Endothelial cell of umbilical vein (primary cell): ENCODE measurements at regions not wholly inside any gene's neighbourhood (a gene's known extent, or its start where the extent isn't known, plus 50 kb on each side); places are given as distances from the start of the nearest gene placed in this dataset.

Experiments used
- BruUV-seq: library from RNA; stranded (reverse); fragments of 400-500 nt; replicated peaks from 2 replicates; lab custom pipeline; 2021; lab: Mats Ljungman, UMichigan
- CTCF ChIA-PET: fragments of 300-600, 350-600 bp; sonication (Branson Sonifier 250); formaldehyde crosslinking; loops from one replicate; lab custom pipeline; 2021; ENCODE audit warnings: antibody characterized with exemption, inconsistent platforms; lab: Charles Lee
- POLR2A ChIA-PET: fragments of 300-600, 350-600 bp; sonication (Branson Sonifier 250); formaldehyde crosslinking; loops from one replicate; lab custom pipeline; 2021; ENCODE audit warnings: antibody characterized with exemption, inconsistent platforms; lab: Charles Lee
- DNase-seq: peaks from one replicate; pipeline ENCODE4 v3.0.0-alpha.2; 2011; ENCODE audit warnings: low read depth, low spot score
- FAIRE-seq: peaks from 2 replicates; lab custom pipeline; 2011; peaks lifted over from hg19 to GRCh38; lab: Jason Lieb, UNC
- H2AFZ ChIP-seq: 2 replicates; pipeline ENCODE4 v1.6.0; 2012; ENCODE audit warnings: low read depth, low read length, control low read depth, inconsistent platforms
- H3K27ac ChIP-seq: 2 replicates; pipeline ENCODE4 v1.5.1; 2011; ENCODE audit warnings: low read depth, mild to moderate bottlenecking, control low read depth, low read length, moderate library complexity; ENCODE audit not compliant: insufficient read depth
- H3K27me3 ChIP-seq, 2 experiments: 2 replicates each; pipeline versions ENCODE4 v1.6.0 to v1.6.1; 2011; ENCODE audit warnings: low read length in 2 of 2, mixed read lengths in 1 of 2; ENCODE audit not compliant: control insufficient read depth in 2 of 2, insufficient read depth in 2 of 2
- H3K36me3 ChIP-seq, 2 experiments: 2 replicates in 1 of 2; 3 replicates in 1 of 2; pipeline ENCODE4 v1.5.1; 2011; ENCODE audit warnings: low read length in 2 of 2, mild to moderate bottlenecking in 1 of 2, moderate library complexity in 1 of 2; ENCODE audit not compliant: control insufficient read depth in 2 of 2, insufficient read depth in 2 of 2; ENCODE audit errors: extremely low read depth in 1 of 2
- H3K4me1 ChIP-seq: 3 replicates; pipeline ENCODE4 v1.5.1; 2011; ENCODE audit warnings: mild to moderate bottlenecking, low read length; ENCODE audit not compliant: control insufficient read depth, insufficient read depth; ENCODE audit errors: extremely low read depth
- H3K4me2 ChIP-seq: 2 replicates; pipeline ENCODE4 v1.6.1; 2011; ENCODE audit warnings: low read length, control low read depth, mixed read lengths; ENCODE audit not compliant: insufficient read depth
- H3K4me3 ChIP-seq, 3 experiments: fragments of 200-600 bp in 1 of 3; sonication (generic), shearing (Covaris generic) in 1 of 3; replicated peaks in 1 of 3; 2 replicates each; pipeline ENCODE4 v1.5.1; 2011 to 2016; ENCODE audit warnings: control low read depth in 3 of 3, low read length in 3 of 3, mild to moderate bottlenecking in 2 of 3, inconsistent platforms in 1 of 3, low read depth in 1 of 3, moderate library complexity in 1 of 3; ENCODE audit not compliant: insufficient read depth in 1 of 3
- H3K79me2 ChIP-seq: 2 replicates; pipeline ENCODE4 v1.6.0; 2012; ENCODE audit warnings: low read length, inconsistent platforms; ENCODE audit not compliant: control insufficient read depth, insufficient read depth
- H3K9ac ChIP-seq: replicated peaks from 2 replicates; pipeline ENCODE3; 2011; ENCODE audit warnings: low read length, control low read depth; ENCODE audit not compliant: insufficient read depth; ENCODE audit errors: extremely low read depth
- H3K9me1 ChIP-seq: replicated peaks from 3 replicates; pipeline ENCODE4 v1.6.0; 2011; ENCODE audit warnings: mild to moderate bottlenecking, low read length; ENCODE audit not compliant: control insufficient read depth, insufficient read depth; ENCODE audit errors: extremely low read depth
- H3K9me3 ChIP-seq: replicated peaks from 2 replicates; pipeline ENCODE4 v1.5.1; 2012; ENCODE audit warnings: low read length, inconsistent platforms; ENCODE audit not compliant: control insufficient read depth, insufficient read depth
- H4K20me1 ChIP-seq: replicated peaks from 2 replicates; pipeline ENCODE3; 2011; ENCODE audit warnings: mild to moderate bottlenecking, low read length; ENCODE audit not compliant: control insufficient read depth, insufficient read depth; ENCODE audit errors: extremely low read depth
- EZH2 ChIP-seq: IDR thresholded peaks from 2 replicates; pipeline ENCODE4 v1.6.1; 2012; ENCODE audit warnings: borderline replicate concordance, low read depth, mild to moderate bottlenecking, moderate library complexity, low read length, inconsistent platforms; ENCODE audit not compliant: severe bottlenecking
- FOS ChIP-seq: IDR thresholded peaks from 2 replicates; pipeline ENCODE4 v1.6.1; 2011; ENCODE audit warnings: mild to moderate bottlenecking, low read length, moderate library complexity, borderline replicate concordance; ENCODE audit not compliant: insufficient read depth
- GATA2 ChIP-seq: IDR thresholded peaks from 2 replicates; pipeline ENCODE4 v1.7.0; 2011; ENCODE audit warnings: low read depth, mild to moderate bottlenecking, moderate library complexity, mixed read lengths, low read length; ENCODE audit not compliant: insufficient read length, insufficient read depth
- JUN ChIP-seq: IDR thresholded peaks from 2 replicates; pipeline ENCODE4 v1.6.1; 2011; ENCODE audit warnings: borderline replicate concordance, low read depth; ENCODE audit not compliant: insufficient read length, insufficient read depth
- MAX ChIP-seq: IDR thresholded peaks from 2 replicates; pipeline ENCODE4 v1.6.1; 2011; ENCODE audit not compliant: insufficient read depth, insufficient read length
- MYC ChIP-seq: IDR thresholded peaks from one replicate; pipeline ENCODE4 v1.6.1; 2011; ENCODE audit warnings: mild to moderate bottlenecking, low read depth, low read length
- POLR2A ChIP-seq: IDR thresholded peaks from 2 replicates; pipeline ENCODE4 v1.6.1; 2012; ENCODE audit warnings: low read depth, mild to moderate bottlenecking, control low read depth, low read length
- POLR2AphosphoS5 ChIP-seq: IDR thresholded peaks from 2 replicates; pipeline ENCODE4 v1.6.1; 2012; ENCODE audit warnings: low read depth, mild to moderate bottlenecking, control low read depth, low read length, moderate library complexity; ENCODE audit not compliant: insufficient read depth
- dilution Hi-C: fragments of 300-500 bp; cut with MboI; formaldehyde crosslinking; loops from one replicate; pipeline ENCODE4 v1.15.0; 2019; ENCODE audit warnings: low sequenced_read_pairs; ENCODE audit not compliant: extremely low pct_ligation_motif_present
- intact Hi-C: fragments of 100-400 bp; cut with micrococcal nuclease; formaldehyde crosslinking; loops from one replicate; pipeline ENCODE4 v1.10.0; 2022
- TF ChIP-seq, protein P1 (sequence below), 2 donors: IDR thresholded peaks; 1 replicate in 1 of 2; 2 replicates in 1 of 2; pipeline ENCODE4 v1.5.1; 2011; ENCODE audit warnings: low read length in 2 of 2, mild to moderate bottlenecking in 2 of 2, moderate library complexity in 2 of 2, control low read depth in 1 of 2, inconsistent platforms in 1 of 2, low read depth in 1 of 2; ENCODE audit not compliant: insufficient read depth in 1 of 2; ENCODE audit errors: extremely low read depth in 1 of 2

- Histone ChIP-seq H3K36me3 (no peaks in the 10 kb centered on the region), H3K4me3 (no peak overlapping the region), H3K9me1 (no peaks in the 10 kb centered on the region), H3K9ac (no peak overlapping the region), H3K79me2 (no peaks in the 10 kb centered on the region), H2AFZ (no peak overlapping the region), H3K27ac (no peak overlapping the region), H3K4me1 (peaks cover 18% of the 10 kb centered on the region), H3K4me2 (no peak overlapping the region), H3K27me3 (no peaks in the 10 kb centered on the region), H3K9me3 (no peaks in the 10 kb centered on the region), H4K20me1 (no peaks in the 10 kb centered on the region)
- DNase-seq (no peak), FAIRE-seq (no peak)
- ChIA-PET CTCF (no interaction called here), POLR2A (no interaction called here)
- dilution Hi-C loops (no loop called here), intact Hi-C loops (no loop called here)
- no TSS peak for BruUV-seq
- no peak for TF ChIP-seq EZH2
- no peak for TF ChIP-seq POLR2AphosphoS5
- TF ChIP-seq GATA2, result no peak
- no peak for TF ChIP-seq JUN
- no peak for TF ChIP-seq MYC
- TF ChIP-seq, protein P1, sequence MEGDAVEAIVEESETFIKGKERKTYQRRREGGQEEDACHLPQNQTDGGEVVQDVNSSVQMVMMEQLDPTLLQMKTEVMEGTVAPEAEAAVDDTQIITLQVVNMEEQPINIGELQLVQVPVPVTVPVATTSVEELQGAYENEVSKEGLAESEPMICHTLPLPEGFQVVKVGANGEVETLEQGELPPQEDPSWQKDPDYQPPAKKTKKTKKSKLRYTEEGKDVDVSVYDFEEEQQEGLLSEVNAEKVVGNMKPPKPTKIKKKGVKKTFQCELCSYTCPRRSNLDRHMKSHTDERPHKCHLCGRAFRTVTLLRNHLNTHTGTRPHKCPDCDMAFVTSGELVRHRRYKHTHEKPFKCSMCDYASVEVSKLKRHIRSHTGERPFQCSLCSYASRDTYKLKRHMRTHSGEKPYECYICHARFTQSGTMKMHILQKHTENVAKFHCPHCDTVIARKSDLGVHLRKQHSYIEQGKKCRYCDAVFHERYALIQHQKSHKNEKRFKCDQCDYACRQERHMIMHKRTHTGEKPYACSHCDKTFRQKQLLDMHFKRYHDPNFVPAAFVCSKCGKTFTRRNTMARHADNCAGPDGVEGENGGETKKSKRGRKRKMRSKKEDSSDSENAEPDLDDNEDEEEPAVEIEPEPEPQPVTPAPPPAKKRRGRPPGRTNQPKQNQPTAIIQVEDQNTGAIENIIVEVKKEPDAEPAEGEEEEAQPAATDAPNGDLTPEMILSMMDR (IDR thresholded peaks at IDR 0.05; ENCODE audit: extremely low read depth in 1 of 2, insufficient read depth in 1 of 2, low read depth in 1 of 2, low read length in 2 of 2), result no peak
- TF ChIP-seq MAX, result no peak
- no peak for TF ChIP-seq FOS
- TF ChIP-seq POLR2A, result no peak
Measured at GRCh38 chr2:207252416-207252815, 86.7 kb upstream of the KLF7 start.
